HFFc6 (cell line): ENCODE measurements at regions not wholly inside any gene's neighbourhood (a gene's known extent, or its start where the extent isn't known, plus 50 kb on each side); places are given as distances from the start of the nearest gene placed in this dataset.

ENCODE experiments used
- DNase-seq: peaks from one replicate; pipeline ENCODE4 v3.0.0-alpha.2; 2018
- H3K27ac Mint-ChIP-seq: 2 replicates; pipeline ENCODE4 v1.8.0; 2020; ENCODE audit warnings: mild to moderate bottlenecking, mixed read lengths
- H3K27me3 Mint-ChIP-seq: 2 replicates; pipeline ENCODE4 v1.8.0; 2021; ENCODE audit warnings: mild to moderate bottlenecking, moderate library complexity, mixed read lengths; ENCODE audit not compliant: insufficient read depth
- H3K36me3 Mint-ChIP-seq: 2 replicates; pipeline ENCODE4 v1.8.0; 2021; ENCODE audit warnings: low read depth, mixed read lengths
- H3K4me1 Mint-ChIP-seq: 2 replicates; pipeline ENCODE4 v1.8.0; 2020; ENCODE audit warnings: low read depth, mixed read lengths
- H3K4me3 Mint-ChIP-seq: 2 replicates; pipeline ENCODE4 v1.8.0; 2020; ENCODE audit warnings: mild to moderate bottlenecking, moderate library complexity, mixed read lengths
- H3K9me3 Mint-ChIP-seq: 2 replicates; pipeline ENCODE4 v1.8.0; 2020; ENCODE audit warnings: mild to moderate bottlenecking, mixed read lengths
- CTCF ChIP-seq: fragments of 200-600 bp; sonication (generic); IDR thresholded peaks from 2 replicates; pipeline ENCODE4 v1.5.0; 2021; ENCODE audit warnings: antibody characterized with exemption, mild to moderate bottlenecking

- Mint-ChIP-seq H3K27me3 (no peaks in the 10 kb centered on the region), H3K36me3 (peaks cover 13% of the 10 kb centered on the region; the same call in 1 of the 2 replicates), H3K9me3 (no peaks in the 10 kb centered on the region; the same call in 1 of the 2 replicates), H3K27ac (no peak overlapping the region), H3K4me1 (peaks cover 34% of the 10 kb centered on the region), H3K4me3 (no peak overlapping the region)
- TF ChIP-seq CTCF = no peak
- DNase-seq = no peak
These were observed 241.6 kb upstream of the FN1 start for GRCh38 chr2:215677481-215677880.

GRCh38 chr2:215672406-215672805 is 236.5 kb upstream of the FN1 start:
- peaks cover 12% of the 10 kb centered on the region for H3K4me1 Mint-ChIP-seq
- no peaks in the 10 kb centered on the region; the same call in 1 of the 2 replicates for H3K9me3 Mint-ChIP-seq
- no peak for TF ChIP-seq CTCF
- peaks cover 12% of the 10 kb centered on the region; the same call in 1 of the 2 replicates for H3K36me3 Mint-ChIP-seq
- DNase-seq = no peak
- H3K4me3 Mint-ChIP-seq = no peak overlapping the region
- no peaks in the 10 kb centered on the region for H3K27me3 Mint-ChIP-seq
- no peak overlapping the region for H3K27ac Mint-ChIP-seq

GRCh38 chr2:215671691-215672090 is 235.8 kb upstream of the FN1 start:
- H3K4me1 Mint-ChIP-seq = peaks cover 16% of the 10 kb centered on the region
- H3K27ac Mint-ChIP-seq = no peak overlapping the region
- H3K4me3 Mint-ChIP-seq = no peak overlapping the region
- no peaks in the 10 kb centered on the region; the same call in 1 of the 2 replicates for H3K9me3 Mint-ChIP-seq
- DNase-seq = no peak
- no peak for TF ChIP-seq CTCF
- peaks cover 13% of the 10 kb centered on the region; the same call in 1 of the 2 replicates for H3K36me3 Mint-ChIP-seq
- no peaks in the 10 kb centered on the region for H3K27me3 Mint-ChIP-seq

- no peak for TF ChIP-seq CTCF
- Mint-ChIP-seq H3K36me3 (peaks cover 16% of the 10 kb centered on the region; the same call in 1 of the 2 replicates), H3K27ac (no peak overlapping the region), H3K4me3 (no peak overlapping the region), H3K4me1 (peaks cover 20% of the 10 kb centered on the region), H3K9me3 (no peaks in the 10 kb centered on the region; the same call in 1 of the 2 replicates), H3K27me3 (no peaks in the 10 kb centered on the region)
- DNase-seq = no peak
These were observed 235.4 kb upstream of the FN1 start for GRCh38 chr2:215671244-215671643.

- Mint-ChIP-seq H3K4me1 (peaks cover 29% of the 10 kb centered on the region), H3K27ac (no peak overlapping the region), H3K9me3 (no peaks in the 10 kb centered on the region; the same call in 1 of the 2 replicates), H3K36me3 (peaks cover 16% of the 10 kb centered on the region; the same call in 1 of the 2 replicates), H3K4me3 (no peak overlapping the region), H3K27me3 (no peaks in the 10 kb centered on the region)
- no peak for TF ChIP-seq CTCF
- DNase-seq = no peak
These were observed 234.5 kb upstream of the FN1 start for GRCh38 chr2:215670396-215670795.
